Smooth muscle cell of the brain vasculature (primary cell): ENCODE measurements at regions not wholly inside any gene's neighbourhood (a gene's known extent, or its start where the extent isn't known, plus 50 kb on each side); places are given as distances from the start of the nearest gene placed in this dataset.

Source experiments
- DNase-seq: peaks from one replicate; pipeline ENCODE4 v3.0.0-alpha.2; 2012; ENCODE audit warnings: low read depth, low spot score

DNA sequence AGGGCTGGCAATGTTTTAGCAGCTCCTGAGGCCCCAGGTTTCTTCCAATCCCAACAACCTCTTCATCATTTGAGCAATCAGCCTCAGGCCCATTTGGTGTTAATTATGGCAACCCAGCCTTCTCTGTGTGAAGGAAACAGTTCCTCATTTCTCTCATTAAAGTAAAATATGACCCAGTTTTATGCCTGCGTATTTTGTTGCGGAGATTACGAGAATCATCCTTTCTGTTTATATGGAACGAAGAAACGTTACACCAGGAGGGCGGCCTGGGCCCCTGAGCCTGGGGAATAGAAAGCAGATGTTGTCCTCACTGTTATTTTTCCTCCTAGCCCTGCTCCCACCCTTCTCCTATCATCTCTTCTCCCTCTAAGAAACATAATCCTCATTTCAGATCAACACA, 332.2 kb upstream of the USP24 start:
- DNase-seq: no peak

DNA sequence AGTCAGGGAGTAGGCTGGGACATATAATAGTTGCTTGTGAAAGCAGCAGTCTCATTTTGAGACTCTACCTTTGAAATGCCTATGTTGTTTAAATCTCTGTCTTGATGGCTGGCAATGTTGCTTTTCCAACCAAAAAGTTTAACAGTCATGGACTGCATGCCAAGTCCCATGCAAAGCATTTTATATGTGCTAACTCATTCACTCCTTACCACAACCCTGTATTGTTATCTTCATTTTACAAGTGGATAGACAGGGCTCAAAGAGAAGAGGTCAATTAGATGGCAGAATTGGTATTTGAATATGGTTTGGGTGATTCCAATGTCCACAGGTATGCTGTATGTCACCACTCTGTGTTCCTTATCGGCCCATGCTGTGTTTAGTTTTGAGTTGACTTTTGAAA, 331.4 kb upstream of the USP24 start:
- DNase-seq: no peak

DNA sequence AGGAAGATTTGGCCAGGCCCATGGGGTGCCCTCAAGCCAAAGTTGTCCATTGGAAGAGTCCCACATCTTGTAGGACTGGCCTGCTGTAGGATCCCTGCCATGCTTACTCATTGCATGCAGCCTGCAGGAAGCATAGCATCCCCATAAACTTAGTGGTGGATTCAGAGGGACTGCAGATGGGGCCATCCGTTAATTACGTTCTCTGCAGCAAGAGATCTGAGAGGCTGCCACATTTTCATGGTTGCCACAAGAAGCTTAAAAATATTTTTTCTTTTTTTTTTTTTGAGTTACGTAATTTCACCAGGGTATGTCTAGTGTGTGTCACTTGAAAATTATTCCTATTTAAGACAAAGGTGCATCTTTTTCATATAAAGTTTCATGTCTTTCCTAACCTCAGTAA, 329.7 kb upstream of the USP24 start:
- no peak for DNase-seq

DNA sequence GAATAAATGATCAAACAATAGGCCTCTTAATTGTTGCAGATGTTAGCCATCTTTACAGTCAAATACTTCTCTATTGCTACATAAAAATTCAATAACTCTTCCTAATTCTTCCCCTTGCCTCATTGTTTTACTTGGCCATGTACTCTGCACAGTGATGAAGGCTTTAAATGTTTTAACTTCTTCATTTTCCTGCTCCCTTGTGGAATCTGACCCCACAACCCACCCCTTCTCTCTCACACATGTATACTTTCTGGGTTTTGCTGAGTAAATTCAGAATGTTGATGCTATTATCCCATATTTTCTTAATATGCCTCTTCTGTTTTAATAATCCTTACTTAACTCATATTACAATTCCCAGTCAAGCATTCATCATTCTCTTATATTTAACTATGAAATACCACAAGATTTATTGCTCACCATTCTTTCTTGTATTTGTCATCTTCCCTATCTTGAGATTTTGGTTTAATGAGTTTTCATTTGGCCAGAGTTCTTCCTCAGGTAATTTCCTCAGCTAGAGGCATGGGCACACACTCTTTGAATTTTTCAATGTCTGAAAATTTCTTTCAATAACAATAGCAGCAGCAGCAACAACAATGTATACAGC, 327.8 kb upstream of the USP24 start:
- DNase-seq: no peak

DNA sequence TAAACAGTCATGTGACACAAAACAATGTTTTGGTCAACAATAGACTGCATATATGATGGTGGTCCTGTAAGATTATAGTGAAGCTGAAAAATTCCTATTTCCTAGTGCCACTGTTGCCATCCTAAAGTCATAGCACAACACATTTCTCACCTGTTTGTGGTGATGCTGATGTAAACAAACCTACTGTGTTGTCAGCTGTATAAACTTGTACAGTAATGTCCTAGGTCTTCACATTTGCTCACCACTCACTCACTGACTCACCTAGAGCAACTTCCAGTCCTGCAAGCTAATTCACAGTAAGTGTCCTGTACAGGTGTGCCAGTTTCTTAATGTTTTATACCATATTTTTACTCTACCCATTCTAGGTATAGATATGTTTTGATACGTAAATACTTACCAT, 326.1 kb upstream of the USP24 start:
- DNase-seq: no peak

DNA sequence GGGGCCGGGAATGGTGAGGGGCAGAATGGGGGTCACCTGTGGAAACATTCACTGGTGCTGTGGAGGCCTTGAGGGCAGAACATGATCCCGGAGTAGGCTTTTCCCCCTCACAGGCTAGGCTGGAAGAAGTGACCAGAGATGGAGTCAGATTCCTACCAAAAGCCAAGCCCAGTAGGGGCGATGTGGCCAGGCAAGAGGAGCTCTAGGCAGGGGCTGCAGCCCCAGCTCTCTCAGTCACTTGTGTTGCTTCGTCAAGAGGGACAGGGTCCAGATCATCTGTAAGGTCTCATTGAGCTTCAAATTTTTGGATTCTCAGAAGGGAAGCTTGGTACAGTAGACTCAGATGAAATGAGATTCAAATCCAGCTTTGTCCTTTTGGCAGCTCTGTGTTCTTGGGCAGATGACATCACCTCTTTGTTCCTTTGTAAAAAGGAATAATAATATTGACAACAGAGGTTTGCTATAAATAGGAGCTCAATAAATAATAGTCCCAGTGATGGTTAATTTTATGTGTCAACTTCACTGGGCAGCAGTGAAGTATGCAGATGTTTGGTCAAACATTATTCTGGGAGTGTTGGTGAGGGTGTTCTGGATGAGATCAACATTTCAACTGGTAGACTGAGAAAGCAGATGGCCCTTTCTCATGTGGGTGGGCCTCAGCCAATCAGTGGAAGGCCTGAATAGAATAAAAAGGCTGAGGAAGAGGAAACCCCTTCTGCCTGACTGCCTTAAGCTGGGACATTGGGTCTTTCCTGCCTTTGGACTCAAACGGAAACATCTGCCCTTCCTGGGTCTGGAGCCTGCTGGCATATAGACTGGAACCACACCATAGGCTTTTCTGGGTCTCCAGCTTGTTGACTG, 324.7 kb upstream of the USP24 start:
- no peak for DNase-seq

DNA sequence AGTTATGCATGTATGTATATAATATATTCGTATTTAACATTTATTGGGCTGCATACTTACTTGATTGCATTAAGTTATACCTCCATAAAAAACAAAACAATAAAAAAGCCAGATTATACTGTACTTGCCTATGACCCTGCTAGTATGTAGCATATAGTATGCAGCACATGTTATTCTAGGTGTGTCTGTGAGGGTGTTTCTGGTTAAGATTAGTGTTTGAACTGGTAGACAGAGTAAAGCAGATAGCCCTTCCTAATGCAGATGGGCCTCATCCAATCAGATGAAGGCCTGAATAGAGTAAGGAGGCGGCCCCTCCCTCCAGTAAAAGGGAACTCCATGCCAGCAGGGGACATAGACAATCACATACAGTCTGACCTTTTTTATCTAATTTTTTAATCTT, 323.3 kb upstream of the USP24 start:
- no peak for DNase-seq

DNA sequence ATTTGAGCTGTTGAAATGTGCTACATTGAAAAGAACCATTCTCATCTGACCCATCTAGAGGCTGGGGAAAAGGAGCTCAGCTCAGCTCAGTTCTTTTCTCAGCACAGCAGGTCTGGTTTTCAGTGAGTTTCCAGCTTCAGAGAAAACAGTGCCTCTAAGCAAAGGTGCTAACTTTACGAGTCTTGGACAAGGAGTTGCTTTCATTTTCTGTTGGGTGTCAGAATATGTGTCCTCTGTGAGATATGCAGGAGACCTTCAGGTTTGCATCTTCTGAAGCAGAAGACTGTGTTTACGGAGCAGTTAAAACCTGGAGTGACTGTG, 321.3 kb upstream of the USP24 start:
- no peak for DNase-seq

DNA sequence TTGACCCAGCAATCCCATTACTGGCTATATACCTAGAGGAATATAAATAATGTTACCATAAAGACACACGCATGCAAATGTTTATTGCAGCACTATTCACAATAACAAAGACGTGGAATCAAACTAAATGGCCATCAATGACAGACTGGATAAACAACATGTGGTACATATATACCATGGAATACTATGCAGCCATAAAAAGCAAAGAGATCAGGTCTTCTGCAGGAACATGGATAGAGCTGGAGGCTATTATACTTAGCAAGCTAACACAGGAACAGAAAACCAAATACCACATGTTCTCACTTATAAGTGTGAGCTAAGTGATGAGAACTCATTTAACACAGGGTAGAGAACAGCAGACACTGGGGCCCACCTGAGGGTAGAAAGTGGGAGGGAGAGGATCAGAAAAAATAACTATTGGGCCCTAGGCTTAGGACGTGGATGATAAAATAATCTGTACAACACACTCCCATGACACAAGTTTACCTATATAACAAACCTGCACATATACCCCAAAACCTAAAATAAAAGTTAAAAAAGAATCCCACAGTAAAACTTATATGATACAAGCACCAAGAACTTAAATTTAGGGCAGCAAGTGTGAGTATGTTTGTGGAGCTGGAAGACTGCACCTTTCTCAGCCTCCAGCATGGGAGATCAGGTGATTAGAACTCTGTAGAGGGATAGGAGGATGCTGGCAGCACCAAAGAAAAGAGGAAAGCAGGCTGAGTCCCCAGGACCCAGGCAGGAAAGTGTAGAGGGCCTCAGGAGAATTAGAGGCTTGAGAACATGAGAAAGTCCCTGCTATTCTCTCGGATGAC, 320.8 kb upstream of the USP24 start:
- DNase-seq: no peak

DNA sequence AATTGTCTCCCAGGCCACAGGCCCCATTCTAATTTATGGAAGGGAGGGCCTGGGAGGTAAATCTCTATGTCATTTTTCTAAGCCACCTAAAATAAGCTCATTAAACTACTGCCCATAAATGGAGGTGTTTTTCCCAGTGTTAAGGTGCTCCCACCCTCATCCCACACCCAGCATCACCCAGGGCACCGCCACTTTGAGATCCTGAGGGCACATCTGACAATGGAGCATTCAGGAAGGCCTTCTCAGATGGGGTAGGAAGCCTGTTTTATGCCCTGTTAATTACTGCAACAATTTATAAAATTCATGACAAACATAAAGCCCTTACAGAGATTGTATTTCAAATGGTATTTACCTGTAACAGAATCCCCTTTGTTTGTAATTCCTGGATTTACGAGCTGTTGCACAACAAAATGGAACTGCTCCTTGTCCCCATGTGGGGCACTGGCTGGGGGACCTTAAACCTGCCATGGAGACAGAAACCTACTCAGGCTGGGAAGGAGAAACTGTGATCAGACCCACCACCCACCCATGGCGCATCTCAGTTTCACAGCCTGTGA, 319.5 kb upstream of the USP24 start:
- no peak for DNase-seq

DNA sequence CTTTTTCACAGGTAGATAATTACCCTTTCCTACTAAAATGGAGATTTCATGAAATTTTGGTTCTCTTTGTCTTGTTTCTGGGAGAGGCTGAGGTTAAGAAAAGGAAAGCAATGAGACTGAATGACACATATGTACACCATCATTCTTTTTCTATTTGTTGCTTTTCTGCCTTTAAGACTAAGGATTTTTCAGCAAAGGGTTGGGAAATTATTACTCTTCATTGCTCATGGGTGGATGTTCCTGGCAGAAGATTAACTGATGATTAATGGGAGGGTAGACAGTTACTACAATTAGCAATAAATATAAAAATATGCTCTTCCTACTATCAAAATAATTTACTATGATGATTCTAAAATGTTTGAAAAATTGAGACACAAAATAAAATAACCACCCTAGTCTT, 316.5 kb upstream of the USP24 start:
- no peak for DNase-seq

DNA sequence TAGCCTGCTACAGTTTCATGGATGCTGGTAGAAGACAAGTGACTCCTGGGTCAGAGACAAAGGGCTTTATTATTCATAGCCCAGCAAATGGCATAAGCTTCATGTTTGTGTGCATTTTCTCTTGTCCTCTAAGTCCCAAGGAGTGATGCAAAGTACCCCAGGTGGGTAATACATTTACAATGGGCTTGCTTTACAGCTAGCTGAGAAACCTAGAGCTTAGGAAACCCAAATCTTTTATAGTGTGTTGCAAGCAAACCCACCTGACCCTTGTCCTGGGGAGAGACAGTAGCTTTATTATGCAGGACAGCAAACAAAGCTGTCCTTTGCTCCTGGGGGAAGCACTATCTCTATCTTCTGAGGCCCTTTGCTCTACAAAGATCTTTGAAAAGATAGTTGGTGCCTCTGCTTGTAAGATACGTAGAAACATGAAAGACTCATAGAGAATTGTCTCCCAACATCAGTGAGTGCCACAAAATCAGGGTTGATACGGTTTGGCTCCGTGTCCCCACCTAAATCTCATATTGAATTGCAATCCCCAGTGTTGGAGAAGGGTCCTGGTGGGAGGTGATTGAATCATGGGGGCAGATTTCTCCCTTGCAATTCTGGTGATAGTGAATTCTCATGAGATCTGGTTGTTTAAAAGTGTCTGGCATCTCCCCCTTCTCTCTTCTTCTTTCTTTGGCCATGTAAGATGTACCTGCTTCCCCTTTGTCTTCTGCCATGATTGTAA, 315.8 kb upstream of the USP24 start:
- DNase-seq: no peak

DNA sequence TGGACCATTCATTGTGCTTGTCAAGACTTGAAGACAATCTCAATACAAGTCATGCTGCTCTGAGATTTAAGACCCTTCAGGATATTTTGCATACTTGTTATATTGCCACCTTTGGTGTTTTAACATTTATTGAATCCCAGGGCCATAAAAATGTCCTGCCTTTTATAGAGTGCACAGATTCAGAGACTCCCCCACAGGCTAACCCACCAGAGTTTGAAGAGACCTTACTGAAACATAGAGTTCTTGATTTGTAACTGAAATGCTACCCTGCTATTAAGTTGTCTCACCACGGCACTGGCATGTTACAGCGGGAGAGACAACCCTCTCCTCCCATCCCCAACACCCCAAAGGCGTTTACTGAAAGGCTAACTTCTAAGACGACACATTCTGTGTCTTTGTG, 313.9 kb upstream of the USP24 start:
- no peak for DNase-seq

DNA sequence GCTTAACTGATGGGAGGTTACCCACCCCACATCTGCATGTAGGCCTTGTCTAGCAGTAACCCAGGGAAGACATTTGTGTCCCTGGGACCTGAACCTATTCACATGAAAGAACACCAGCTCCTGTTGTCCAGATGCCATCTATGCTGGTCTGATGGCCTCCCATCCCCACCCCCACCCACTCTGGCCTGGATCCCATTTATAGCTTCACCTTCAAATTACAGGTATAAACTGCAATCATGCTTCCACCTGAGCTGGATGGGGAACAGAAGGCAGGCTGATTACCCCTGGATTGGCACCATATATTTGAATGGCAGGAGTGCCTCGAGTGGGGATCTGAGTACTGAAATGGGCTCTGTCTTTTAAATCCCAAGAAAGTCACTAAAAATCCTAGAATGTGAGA, 312.7 kb upstream of the USP24 start:
- DNase-seq: no peak

DNA sequence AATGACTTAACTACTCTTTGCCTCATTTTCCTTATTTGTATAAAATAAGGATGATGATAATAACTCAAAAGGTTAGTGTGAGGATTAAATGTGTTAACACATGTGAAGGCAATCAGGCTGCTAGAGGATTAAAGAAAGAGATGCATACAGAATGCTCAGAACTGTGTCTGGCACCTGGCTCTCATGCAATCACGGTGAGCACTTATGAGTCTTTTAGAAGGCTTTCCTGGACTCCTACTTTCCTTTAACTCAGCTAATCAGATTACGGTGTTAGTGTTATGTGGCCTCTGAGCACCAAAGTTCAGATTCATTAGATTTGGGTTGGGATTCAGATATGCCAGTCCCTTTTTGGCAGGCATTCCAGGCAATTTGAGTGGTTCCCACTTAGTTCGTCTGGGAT, 311.6 kb upstream of the USP24 start:
- DNase-seq: no peak

DNA sequence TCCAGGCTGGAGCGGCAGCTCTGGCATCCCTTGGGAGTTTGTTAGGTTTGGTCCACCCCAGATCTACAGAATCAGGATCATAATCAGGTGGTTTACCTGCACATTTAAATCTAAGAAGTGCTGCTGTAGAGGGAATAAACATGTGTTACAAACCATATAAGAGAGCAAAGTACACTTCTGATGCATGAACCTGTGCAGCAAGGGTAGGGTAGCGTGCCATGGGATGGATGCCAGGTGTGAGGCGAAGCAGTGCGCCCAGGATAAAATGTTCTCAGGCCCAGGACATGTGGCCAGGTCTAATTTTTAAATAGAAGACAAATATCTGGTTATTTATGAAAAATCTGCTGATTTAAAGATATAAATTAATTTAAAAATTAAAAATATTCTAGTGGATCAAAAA, 308.8 kb upstream of the USP24 start:
- no peak for DNase-seq

DNA sequence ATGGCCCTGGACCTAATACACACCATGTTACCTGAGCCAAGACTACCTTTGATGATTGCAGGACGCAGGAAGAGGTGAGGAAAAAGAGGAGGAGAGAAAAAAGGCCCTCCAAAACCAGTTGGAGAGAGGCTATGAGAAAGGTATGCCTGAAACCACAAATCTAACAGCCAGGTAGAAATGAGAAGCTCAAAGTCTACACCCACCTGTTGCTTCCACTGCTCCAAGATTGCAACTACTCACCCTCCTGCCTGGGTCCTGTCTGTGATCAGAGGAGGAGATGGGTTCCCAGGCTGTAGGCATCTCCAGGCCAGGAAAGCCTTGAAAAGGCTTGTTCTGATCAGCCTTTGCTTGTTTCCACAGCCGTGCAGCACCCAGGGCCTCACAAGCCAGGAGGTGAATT, 307.8 kb upstream of the USP24 start:
- DNase-seq: no peak

DNA sequence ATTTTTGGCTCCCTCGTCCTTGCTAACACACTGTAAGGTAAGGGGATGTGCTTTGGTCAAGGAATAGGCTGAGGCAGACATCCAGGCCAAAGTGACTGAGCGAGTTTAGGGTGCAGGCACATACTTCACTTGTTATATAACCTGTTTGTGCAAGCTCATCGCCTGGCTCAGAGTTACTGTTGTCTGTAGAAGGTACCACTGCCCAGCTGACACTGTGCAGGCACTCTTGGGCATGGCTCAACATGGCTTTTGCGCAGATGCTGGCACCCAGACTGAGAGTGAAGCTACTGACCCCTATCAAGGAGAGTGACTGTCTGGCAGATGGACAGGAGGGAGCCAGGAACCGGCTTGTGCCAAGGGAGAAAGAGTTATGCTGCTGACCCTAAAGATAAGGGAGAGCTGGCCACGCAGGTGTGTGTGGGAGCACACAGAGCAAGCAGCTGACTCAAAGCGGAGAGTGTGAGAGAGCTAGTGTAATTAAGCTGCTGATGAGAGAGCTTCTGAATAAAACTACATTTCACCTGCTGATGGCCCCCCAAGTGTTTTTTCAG, 307.3 kb upstream of the USP24 start:
- DNase-seq: no peak

DNA sequence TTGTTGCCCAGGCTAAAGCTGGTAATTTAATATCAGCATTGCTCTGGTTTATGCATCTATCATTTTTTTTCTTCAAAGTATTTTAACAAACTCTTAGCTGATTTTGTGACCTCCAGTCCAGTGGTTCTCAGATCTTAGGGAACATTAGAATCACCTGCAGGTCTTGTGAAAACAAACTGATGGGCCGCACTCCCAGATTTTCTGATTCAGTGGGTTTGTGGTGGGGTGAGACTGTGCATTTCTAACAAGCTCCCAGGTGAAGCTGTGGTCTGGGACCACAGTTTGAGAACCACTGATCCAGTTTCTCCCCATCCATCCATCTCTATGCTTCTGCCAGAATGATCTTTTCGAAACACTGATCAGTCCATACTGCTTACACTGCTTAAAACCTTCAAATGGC, 305.7 kb upstream of the USP24 start:
- DNase-seq: no peak

DNA sequence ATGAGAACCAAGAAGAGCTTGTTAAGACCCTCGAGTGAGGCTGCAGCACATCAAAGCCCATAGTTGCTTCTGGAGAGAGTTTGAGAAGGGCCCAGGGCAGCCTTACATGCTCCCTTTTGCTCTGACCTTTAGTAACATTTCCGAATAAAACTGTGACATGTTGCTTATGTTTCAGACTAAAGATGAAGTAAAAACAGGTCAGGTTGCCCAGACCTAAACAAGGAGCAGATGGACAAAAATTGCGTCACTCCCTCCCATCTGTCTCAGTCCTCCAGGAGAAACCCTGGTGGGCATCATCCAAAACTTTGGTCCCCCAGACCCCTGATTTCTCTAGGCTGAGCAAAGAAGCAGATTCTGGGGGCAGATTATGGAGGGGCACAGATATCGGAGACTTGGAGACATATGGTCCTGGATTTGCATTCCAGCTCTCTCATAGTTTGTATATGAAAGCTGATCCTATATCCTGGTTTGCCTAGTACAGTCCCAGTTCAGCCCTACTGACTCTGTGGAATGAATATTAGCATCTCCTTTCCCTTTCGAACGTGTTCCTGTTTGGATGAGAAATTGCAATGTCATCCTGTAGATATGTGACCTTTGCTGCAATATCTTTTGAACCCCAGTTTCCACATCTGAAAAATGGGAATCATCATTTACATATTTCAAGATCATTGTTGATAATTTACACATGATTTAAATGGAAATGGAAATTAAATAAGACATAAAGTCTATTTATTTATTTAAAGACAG, 304.9 kb upstream of the USP24 start:
- DNase-seq: no peak

DNA sequence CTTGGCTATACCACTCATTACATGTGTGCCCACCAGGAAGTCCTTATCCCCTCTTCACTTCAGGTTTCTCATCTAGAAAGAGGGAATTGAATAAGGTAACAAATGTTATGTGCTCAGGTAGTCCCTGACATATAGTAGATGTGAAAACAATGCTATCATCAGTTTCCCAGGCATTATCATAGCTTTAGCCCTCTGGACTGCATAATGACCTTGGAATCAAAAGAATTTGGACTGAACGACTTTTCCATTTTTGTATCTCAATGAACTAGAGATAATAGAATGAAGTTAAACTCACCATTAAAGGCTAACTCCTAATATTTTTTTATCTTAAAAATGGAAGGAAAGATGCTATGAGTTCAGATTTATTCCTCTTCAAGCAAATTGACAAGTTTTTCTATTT, 304.1 kb upstream of the USP24 start:
- no peak for DNase-seq
